ENCODE measurements at regions not wholly inside any gene's neighbourhood (a gene's known extent, or its start where the extent isn't known, plus 50 kb on each side); places are given as distances from the start of the nearest gene placed in this dataset.

GRCh38 chr14:26252176-26252575, 345.7 kb downstream of the NOVA1 start:
- TF ChIP-seq BACH2 (CRISPR knock-in tag; IDR thresholded peaks at IDR 0.05; ENCODE audit: borderline replicate concordance) (no peak), TSHZ2 (CRISPR knock-in tag; IDR thresholded peaks at IDR 0.05) (no peak), GLIS3 (CRISPR knock-in tag; IDR thresholded peaks at IDR 0.05) (no peak), TOX (CRISPR knock-in tag; IDR thresholded peaks at IDR 0.05; ENCODE audit: borderline replicate concordance) (no peak), ZNF70 (CRISPR knock-in tag; IDR thresholded peaks at IDR 0.05) (no peak), ARNTL (CRISPR knock-in tag; IDR thresholded peaks at IDR 0.05; ENCODE audit: borderline replicate concordance, low read depth) (no peak), ESRRG (CRISPR knock-in tag; IDR thresholded peaks at IDR 0.05) (no peak), ZNF565 (CRISPR knock-in tag; conservative IDR thresholded peaks at IDR 0.05; ENCODE audit: low read depth) (no peak), ZFP3 (CRISPR knock-in tag; IDR thresholded peaks at IDR 0.05) (no peak), PATZ1 (CRISPR knock-in tag; IDR thresholded peaks at IDR 0.05; ENCODE audit: borderline replicate concordance) (no peak), RARB (CRISPR knock-in tag; IDR thresholded peaks at IDR 0.05) (no peak), POU6F1 (CRISPR knock-in tag; IDR thresholded peaks at IDR 0.05; ENCODE audit: borderline replicate concordance, low read depth) (no peak), ZNF8 (CRISPR knock-in tag; IDR thresholded peaks at IDR 0.05) (no peak), SNAI2 (CRISPR knock-in tag; IDR thresholded peaks at IDR 0.05) (no peak), CREB5 (CRISPR knock-in tag; IDR thresholded peaks at IDR 0.05; ENCODE audit: low read depth) (no peak), ISL1 (CRISPR knock-in tag; IDR thresholded peaks at IDR 0.05) (no peak)

GRCh38 chr14:26233118-26233517, 364.7 kb downstream of the NOVA1 start:
- no peak for ATAC-seq
- TF ChIP-seq CREB5 (CRISPR knock-in tag; IDR thresholded peaks at IDR 0.05; ENCODE audit: low read depth), result no peak
- no peak for TF ChIP-seq SNAI2 (CRISPR knock-in tag; IDR thresholded peaks at IDR 0.05)
- TF ChIP-seq POU6F1 (CRISPR knock-in tag; IDR thresholded peaks at IDR 0.05; ENCODE audit: borderline replicate concordance, low read depth), result no peak
- TF ChIP-seq OSR1 (CRISPR knock-in tag; IDR thresholded peaks at IDR 0.05), result no peak
- TF ChIP-seq ZNF70 (CRISPR knock-in tag; IDR thresholded peaks at IDR 0.05), result no peak
- no peak for TF ChIP-seq ZC3H10 (CRISPR knock-in tag; IDR thresholded peaks at IDR 0.05)
- no peak for TF ChIP-seq PPARA (CRISPR knock-in tag; IDR thresholded peaks at IDR 0.05; ENCODE audit: borderline replicate concordance)
- TF ChIP-seq GLIS3 (CRISPR knock-in tag; IDR thresholded peaks at IDR 0.05), result no peak
- no peak for TF ChIP-seq TSHZ2 (CRISPR knock-in tag; IDR thresholded peaks at IDR 0.05)
- no peak for TF ChIP-seq ZFP30 (CRISPR knock-in tag; IDR thresholded peaks at IDR 0.05)
- TF ChIP-seq CSRNP3 (CRISPR knock-in tag; IDR thresholded peaks at IDR 0.05), result no peak
- no peak for TF ChIP-seq TOX (CRISPR knock-in tag; IDR thresholded peaks at IDR 0.05; ENCODE audit: borderline replicate concordance)
- TF ChIP-seq ARNTL (CRISPR knock-in tag; IDR thresholded peaks at IDR 0.05; ENCODE audit: borderline replicate concordance, low read depth), result no peak
- TF ChIP-seq ESRRG (CRISPR knock-in tag; IDR thresholded peaks at IDR 0.05), result no peak
- no peak for TF ChIP-seq RARB (CRISPR knock-in tag; IDR thresholded peaks at IDR 0.05)
- no peak for TF ChIP-seq ZFP3 (CRISPR knock-in tag; IDR thresholded peaks at IDR 0.05)

More at GRCh38 chr14:26252176-26252575, 345.7 kb downstream of the NOVA1 start:
- ATAC-seq, result no peak
